DND-41 (cell line): ENCODE measurements at regions not wholly inside any gene's neighbourhood (a gene's known extent, or its start where the extent isn't known, plus 50 kb on each side); places are given as distances from the start of the nearest gene placed in this dataset.

Source experiments
- ATAC-seq: fragments of 200-7000 bp; cut with Tn5 transposase; 3 replicates; pipeline ENCODE4 v1.9.1; 2021; ENCODE audit warnings: low read depth; ENCODE audit not compliant: insufficient read depth
- DNase-seq: peaks from one replicate; pipeline ENCODE4 v3.0.0-alpha.2; 2020
- H2AFZ ChIP-seq: 2 replicates; pipeline ENCODE4 v1.6.0; 2012; ENCODE audit warnings: low read depth, low read length
- H3K27ac ChIP-seq: 2 replicates; pipeline ENCODE4 v1.5.1; 2012; ENCODE audit warnings: low read length, inconsistent platforms
- H3K27me3 ChIP-seq: fragments of 200-600 bp; sonication (generic); 2 replicates; pipeline ENCODE4 v1.6.0; 2012; ENCODE audit warnings: low read length, mild to moderate bottlenecking, inconsistent platforms; ENCODE audit not compliant: insufficient read depth, poor library complexity
- H3K36me3 ChIP-seq: 2 replicates; pipeline ENCODE4 v1.5.1; 2012; ENCODE audit warnings: low read length, inconsistent platforms; ENCODE audit not compliant: insufficient read depth
- H3K4me1 ChIP-seq: 2 replicates; pipeline ENCODE4 v1.5.1; 2012; ENCODE audit warnings: mild to moderate bottlenecking, low read length; ENCODE audit not compliant: insufficient read depth
- H3K4me2 ChIP-seq: 2 replicates; pipeline ENCODE4 v1.6.0; 2012; ENCODE audit warnings: mild to moderate bottlenecking, moderate library complexity, low read length, inconsistent platforms; ENCODE audit not compliant: insufficient read depth
- H3K4me3 ChIP-seq, 2 experiments: fragments of 200-600 bp in 1 of 2; shearing (Covaris generic) in 1 of 2; 2 replicates each; pipeline ENCODE4 v1.5.1; 2012 to 2016; ENCODE audit warnings: inconsistent platforms in 2 of 2, low read length in 2 of 2, mild to moderate bottlenecking in 2 of 2, low read depth in 1 of 2, moderate library complexity in 1 of 2
- H3K79me2 ChIP-seq: 2 replicates; pipeline ENCODE4 v1.6.0; 2012; ENCODE audit warnings: low read length, inconsistent platforms; ENCODE audit not compliant: insufficient read depth
- H3K9ac ChIP-seq: 2 replicates; pipeline ENCODE4 v1.6.0; 2012; ENCODE audit warnings: low read depth, mild to moderate bottlenecking, inconsistent platforms, low read length, moderate library complexity
- H3K9me3 ChIP-seq: 2 replicates; pipeline ENCODE4 v1.5.1; 2012; ENCODE audit warnings: low read length, moderate library complexity, mild to moderate bottlenecking, inconsistent platforms; ENCODE audit not compliant: insufficient read depth, severe bottlenecking
- H4K20me1 ChIP-seq: 2 replicates; pipeline ENCODE4 v1.6.0; 2012; ENCODE audit warnings: low read length; ENCODE audit not compliant: insufficient read depth
- EZH2 ChIP-seq: IDR thresholded peaks from 3 replicates; pipeline ENCODE4 v1.6.1; 2012; ENCODE audit warnings: borderline replicate concordance, low read depth, mild to moderate bottlenecking, moderate library complexity, low read length, inconsistent platforms; ENCODE audit not compliant: severe bottlenecking
- TF ChIP-seq, protein P1 (sequence below): IDR thresholded peaks from 2 replicates; pipeline ENCODE4 v1.5.1; 2012; ENCODE audit warnings: borderline replicate concordance, low read length, moderate library complexity, mild to moderate bottlenecking; ENCODE audit not compliant: poor library complexity, severe bottlenecking; ENCODE audit errors: extremely low read depth

- no peak overlapping the region for H3K4me3 ChIP-seq
- H3K9ac ChIP-seq = no peak overlapping the region
- no peak for DNase-seq
- ATAC-seq = no peak
- no peak overlapping the region for H3K27ac ChIP-seq
- no peaks in the 10 kb centered on the region for H3K79me2 ChIP-seq
- H3K27me3 ChIP-seq = no peaks in the 10 kb centered on the region
- no peaks in the 10 kb centered on the region for H3K4me1 ChIP-seq
- no peak overlapping the region for H3K4me2 ChIP-seq
- H3K9me3 ChIP-seq = no peaks in the 10 kb centered on the region
- no peak overlapping the region for H2AFZ ChIP-seq
- no peaks in the 10 kb centered on the region for H3K36me3 ChIP-seq
- H4K20me1 ChIP-seq = no peaks in the 10 kb centered on the region
- TF ChIP-seq, protein P1, sequence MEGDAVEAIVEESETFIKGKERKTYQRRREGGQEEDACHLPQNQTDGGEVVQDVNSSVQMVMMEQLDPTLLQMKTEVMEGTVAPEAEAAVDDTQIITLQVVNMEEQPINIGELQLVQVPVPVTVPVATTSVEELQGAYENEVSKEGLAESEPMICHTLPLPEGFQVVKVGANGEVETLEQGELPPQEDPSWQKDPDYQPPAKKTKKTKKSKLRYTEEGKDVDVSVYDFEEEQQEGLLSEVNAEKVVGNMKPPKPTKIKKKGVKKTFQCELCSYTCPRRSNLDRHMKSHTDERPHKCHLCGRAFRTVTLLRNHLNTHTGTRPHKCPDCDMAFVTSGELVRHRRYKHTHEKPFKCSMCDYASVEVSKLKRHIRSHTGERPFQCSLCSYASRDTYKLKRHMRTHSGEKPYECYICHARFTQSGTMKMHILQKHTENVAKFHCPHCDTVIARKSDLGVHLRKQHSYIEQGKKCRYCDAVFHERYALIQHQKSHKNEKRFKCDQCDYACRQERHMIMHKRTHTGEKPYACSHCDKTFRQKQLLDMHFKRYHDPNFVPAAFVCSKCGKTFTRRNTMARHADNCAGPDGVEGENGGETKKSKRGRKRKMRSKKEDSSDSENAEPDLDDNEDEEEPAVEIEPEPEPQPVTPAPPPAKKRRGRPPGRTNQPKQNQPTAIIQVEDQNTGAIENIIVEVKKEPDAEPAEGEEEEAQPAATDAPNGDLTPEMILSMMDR = no peak
- TF ChIP-seq EZH2 = no peak
These were observed 124.0 kb upstream of the PPP1R26 start for GRCh38 chr9:135355521-135356011.

- no peak overlapping the region for H3K9ac ChIP-seq
- ATAC-seq (no peak), DNase-seq (no peak)
- H3K27ac ChIP-seq = no peak overlapping the region
- no peak overlapping the region for H2AFZ ChIP-seq
- H3K36me3 ChIP-seq = no peaks in the 10 kb centered on the region
- H4K20me1 ChIP-seq = no peaks in the 10 kb centered on the region
- H3K4me2 ChIP-seq = no peak overlapping the region
- no peaks in the 10 kb centered on the region for H3K9me3 ChIP-seq
- H3K79me2 ChIP-seq = no peaks in the 10 kb centered on the region
- TF ChIP-seq, protein P1 = no peak
- H3K4me1 ChIP-seq = no peaks in the 10 kb centered on the region
- H3K4me3 ChIP-seq = no peak overlapping the region
- H3K27me3 ChIP-seq = no peaks in the 10 kb centered on the region
These were observed 123.6 kb upstream of the PPP1R26 start for GRCh38 chr9:135356021-135356420.

GRCh38 chr9:135356796-135357195 is 122.8 kb upstream of the PPP1R26 start:
- Histone ChIP-seq H3K27me3 (no peaks in the 10 kb centered on the region), H3K4me1 (no peaks in the 10 kb centered on the region), H3K79me2 (no peaks in the 10 kb centered on the region), H4K20me1 (no peaks in the 10 kb centered on the region), H3K36me3 (no peaks in the 10 kb centered on the region), H2AFZ (no peak overlapping the region), H3K4me2 (no peak overlapping the region), H3K27ac (no peak overlapping the region), H3K4me3 (no peak overlapping the region), H3K9ac (no peak overlapping the region), H3K9me3 (no peaks in the 10 kb centered on the region)
- no peak for DNase-seq
- ATAC-seq = no peak
- TF ChIP-seq, protein P1 = no peak
- no peak for TF ChIP-seq EZH2
